ENCODE measurements at regions not wholly inside any gene's neighbourhood (a gene's known extent, or its start where the extent isn't known, plus 50 kb on each side); places are given as distances from the start of the nearest gene placed in this dataset.

- DNase-seq (ENCODE audit: low read depth, low spot score) = no peak
- no peak for TF ChIP-seq CTCF (IDR thresholded peaks at IDR 0.05; ENCODE audit: low read depth, low read length)
- no peak overlapping the region for H3K4me3 ChIP-seq (ENCODE audit: low read depth, low read length)
- in situ Hi-C loops (cut with HindIII; ENCODE audit: low sequenced_read_pairs) = no loop called here
Observed at GRCh38 chr1:36737038-36737555, 254.4 kb upstream of the CSF3R start.

- no peak overlapping the region for H3K4me3 ChIP-seq (ENCODE audit: low read depth, low read length)
- in situ Hi-C loops (cut with HindIII; ENCODE audit: low sequenced_read_pairs) = no loop called here
- no peak for DNase-seq (ENCODE audit: low read depth, low spot score)
- TF ChIP-seq CTCF (IDR thresholded peaks at IDR 0.05; ENCODE audit: low read depth, low read length) = no peak
Observed at GRCh38 chr1:36735939-36736730, 253.4 kb upstream of the CSF3R start.

GRCh38 chr1:36735436-36735835, 252.7 kb upstream of the CSF3R start:
- no peak for DNase-seq (ENCODE audit: low read depth, low spot score)
- in situ Hi-C loops (cut with HindIII; ENCODE audit: low sequenced_read_pairs) = no loop called here
- H3K4me3 ChIP-seq (ENCODE audit: low read depth, low read length) = no peak overlapping the region
- no peak for TF ChIP-seq CTCF (IDR thresholded peaks at IDR 0.05; ENCODE audit: low read depth, low read length)

- no peak overlapping the region for H3K4me3 ChIP-seq (ENCODE audit: low read depth, low read length)
- no peak for DNase-seq (ENCODE audit: low read depth, low spot score)
- in situ Hi-C loops (cut with HindIII; ENCODE audit: low sequenced_read_pairs) = no loop called here
- TF ChIP-seq CTCF (IDR thresholded peaks at IDR 0.05; ENCODE audit: low read depth, low read length) = no peak
Observed at GRCh38 chr1:36734356-36734755, 251.6 kb upstream of the CSF3R start.

- in situ Hi-C loops (cut with HindIII; ENCODE audit: low sequenced_read_pairs) = no loop called here
- DNase-seq (ENCODE audit: low read depth, low spot score) = no peak
- no peak for TF ChIP-seq CTCF (IDR thresholded peaks at IDR 0.05; ENCODE audit: low read depth, low read length)
- H3K4me3 ChIP-seq (ENCODE audit: low read depth, low read length) = no peak overlapping the region
Observed at GRCh38 chr1:36733748-36734147, 251.0 kb upstream of the CSF3R start.

- DNase-seq (ENCODE audit: low read depth, low spot score) = no peak
- no peak for TF ChIP-seq CTCF (IDR thresholded peaks at IDR 0.05; ENCODE audit: low read depth, low read length)
- H3K4me3 ChIP-seq (ENCODE audit: low read depth, low read length) = no peak overlapping the region
- in situ Hi-C loops (cut with HindIII; ENCODE audit: low sequenced_read_pairs) = no loop called here
Observed at GRCh38 chr1:36732015-36732356, 249.3 kb upstream of the CSF3R start.
